Transverse colon (tissue), 4 donors: ENCODE measurements at regions not wholly inside any gene's neighbourhood (a gene's known extent, or its start where the extent isn't known, plus 50 kb on each side); places are given as distances from the start of the nearest gene placed in this dataset.

Experiments
- CTCF ChIP-seq, 5 experiments: fragments of 200-600 bp in 3 of 5; fragments of 450-650 bp in 2 of 5; sonication (generic) in 3 of 5; IDR thresholded peaks; 1 replicate in 2 of 5; 2 replicates in 3 of 5; pipeline ENCODE4 v1.5.1; 2016 to 2017; ENCODE audit warnings: antibody characterized with exemption in 5 of 5, inconsistent platforms in 3 of 5, mild to moderate bottlenecking in 2 of 5, moderate library complexity in 1 of 5
- POLR2A ChIP-seq: fragments of 450-650 bp; IDR thresholded peaks from one replicate; pipeline ENCODE4 v1.6.1; 2016; ENCODE audit warnings: antibody characterized with exemption, mild to moderate bottlenecking, moderate library complexity
- POLR2AphosphoS5 ChIP-seq, 3 donors: sonication (generic); formaldehyde crosslinking; IDR thresholded peaks; one replicate each; pipeline ENCODE4 v1.6.1; 2016; ENCODE audit warnings: antibody characterized with exemption in 3 of 3

- TF ChIP-seq CTCF (IDR thresholded peaks at IDR 0.05) (no peak), POLR2AphosphoS5 (IDR thresholded peaks at IDR 0.05) (no peak), POLR2A (no peak)
Measured at GRCh38 chr10:128579280-128579865, 453.1 kb upstream of the MKI67 start.
